ENCODE measurements at regions not wholly inside any gene's neighbourhood (a gene's known extent, or its start where the extent isn't known, plus 50 kb on each side); places are given as distances from the start of the nearest gene placed in this dataset.

- DNase-seq (ENCODE audit: low spot score), result no peak
These were observed 52.2 kb upstream of the CD83 start for GRCh38 chr6:14065350-14065749.

- peak; percentile 74 for DNase-seq (ENCODE audit: low spot score)
These were observed 50.7 kb upstream of the CD83 start for GRCh38 chr6:14066782-14067406.

GRCh38 chr6:14067656-14068055 is 49.9 kb upstream of the CD83 start:
- DNase-seq (ENCODE audit: low spot score), result no peak
